ENCODE measurements at regions not wholly inside any gene's neighbourhood (a gene's known extent, or its start where the extent isn't known, plus 50 kb on each side); places are given as distances from the start of the nearest gene placed in this dataset.

DNA sequence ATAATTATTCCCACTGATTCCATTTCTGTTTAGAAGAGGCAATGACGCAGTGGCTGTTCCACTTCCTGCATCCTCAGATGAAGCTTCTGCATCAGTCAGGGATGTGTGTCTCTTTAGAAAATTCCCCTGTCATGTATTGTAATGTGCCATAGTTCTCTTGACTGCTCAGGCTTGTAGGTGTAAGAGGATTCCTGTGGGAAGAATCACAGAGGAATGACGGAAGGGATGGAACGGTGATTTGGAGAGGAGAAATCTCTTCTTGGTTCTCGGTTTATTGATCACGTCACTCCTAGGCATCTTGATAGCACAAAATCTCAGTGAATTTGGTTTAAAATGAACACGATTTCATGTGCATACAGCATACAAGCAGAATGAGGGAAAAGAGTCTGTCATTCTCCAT is 69.8 kb upstream of the PRKCQ start:
- no peaks in the 10 kb centered on the region for H3K79me2 ChIP-seq (ENCODE audit: insufficient read depth, low read length)
- no peaks in the 10 kb centered on the region for H3K9me3 ChIP-seq (ENCODE audit: low read depth, low read length)
- H4K20me1 ChIP-seq (ENCODE audit: insufficient read depth, low read length) = no peaks in the 10 kb centered on the region
- H2AFZ ChIP-seq (ENCODE audit: low read length) = no peak overlapping the region
- no peak overlapping the region for H3K27ac ChIP-seq (ENCODE audit: low read depth, low read length)
- DNase-seq (ENCODE audit: insufficient read length, low spot score, missing footprints) = no peak
- TF ChIP-seq, protein P1, sequence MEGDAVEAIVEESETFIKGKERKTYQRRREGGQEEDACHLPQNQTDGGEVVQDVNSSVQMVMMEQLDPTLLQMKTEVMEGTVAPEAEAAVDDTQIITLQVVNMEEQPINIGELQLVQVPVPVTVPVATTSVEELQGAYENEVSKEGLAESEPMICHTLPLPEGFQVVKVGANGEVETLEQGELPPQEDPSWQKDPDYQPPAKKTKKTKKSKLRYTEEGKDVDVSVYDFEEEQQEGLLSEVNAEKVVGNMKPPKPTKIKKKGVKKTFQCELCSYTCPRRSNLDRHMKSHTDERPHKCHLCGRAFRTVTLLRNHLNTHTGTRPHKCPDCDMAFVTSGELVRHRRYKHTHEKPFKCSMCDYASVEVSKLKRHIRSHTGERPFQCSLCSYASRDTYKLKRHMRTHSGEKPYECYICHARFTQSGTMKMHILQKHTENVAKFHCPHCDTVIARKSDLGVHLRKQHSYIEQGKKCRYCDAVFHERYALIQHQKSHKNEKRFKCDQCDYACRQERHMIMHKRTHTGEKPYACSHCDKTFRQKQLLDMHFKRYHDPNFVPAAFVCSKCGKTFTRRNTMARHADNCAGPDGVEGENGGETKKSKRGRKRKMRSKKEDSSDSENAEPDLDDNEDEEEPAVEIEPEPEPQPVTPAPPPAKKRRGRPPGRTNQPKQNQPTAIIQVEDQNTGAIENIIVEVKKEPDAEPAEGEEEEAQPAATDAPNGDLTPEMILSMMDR (IDR thresholded peaks at IDR 0.05; ENCODE audit: extremely low read depth, low read depth, low read length) = no peak
- H3K4me3 ChIP-seq (ENCODE audit: insufficient read depth, low read length) = no peak overlapping the region
- no peak overlapping the region for H3K4me2 ChIP-seq (ENCODE audit: insufficient read depth, low read length)
- no peaks in the 10 kb centered on the region for H3K27me3 ChIP-seq (ENCODE audit: insufficient read depth, low read length)
- H3K36me3 ChIP-seq (ENCODE audit: insufficient read depth, low read length) = no peaks in the 10 kb centered on the region
- H3K4me1 ChIP-seq (ENCODE audit: insufficient read depth, low read length) = no peaks in the 10 kb centered on the region

DNA sequence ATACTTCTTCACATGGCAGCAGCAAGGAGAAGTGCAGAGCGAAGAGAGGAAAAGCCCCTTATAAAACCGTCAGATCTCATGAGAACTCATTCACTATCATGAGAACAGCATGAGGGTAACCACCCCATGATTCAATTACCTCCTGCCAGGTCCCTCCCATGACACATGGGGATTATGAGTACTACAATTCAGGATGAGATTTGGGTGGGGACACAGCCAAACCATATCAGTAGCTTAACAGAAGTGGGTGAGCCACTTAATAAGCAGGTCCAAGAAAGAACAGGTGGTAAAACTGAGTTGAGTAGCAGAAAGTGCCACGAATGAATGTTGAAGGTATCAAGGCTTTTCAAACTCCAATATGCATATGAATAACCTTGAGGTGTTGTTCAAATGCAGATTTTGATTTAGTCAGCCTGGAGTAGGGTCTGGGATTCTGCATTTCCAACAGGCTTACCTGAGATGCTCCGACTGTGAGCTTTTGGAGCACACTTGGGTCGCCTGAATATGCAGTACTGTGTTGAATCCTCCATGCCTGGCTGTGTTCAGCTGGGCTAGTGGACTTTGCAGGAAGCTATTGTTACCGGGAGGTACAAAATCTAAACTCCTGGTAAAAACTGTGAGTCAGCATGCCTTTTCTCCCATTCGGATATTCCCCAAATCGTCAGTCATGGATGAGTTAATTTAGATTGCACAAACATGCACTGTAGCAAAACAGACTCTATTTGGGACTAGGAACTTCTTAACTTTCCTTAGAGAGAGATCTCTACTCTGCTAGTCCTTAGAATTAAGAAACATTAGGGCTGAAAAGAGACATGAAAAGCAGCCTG is 69.0 kb upstream of the PRKCQ start:
- Histone ChIP-seq H2AFZ (ENCODE audit: low read length) (no peak overlapping the region), H3K27ac (ENCODE audit: low read depth, low read length) (no peak overlapping the region), H4K20me1 (ENCODE audit: insufficient read depth, low read length) (no peaks in the 10 kb centered on the region), H3K27me3 (ENCODE audit: insufficient read depth, low read length) (no peaks in the 10 kb centered on the region), H3K4me3 (ENCODE audit: insufficient read depth, low read length) (no peak overlapping the region), H3K36me3 (ENCODE audit: insufficient read depth, low read length) (no peaks in the 10 kb centered on the region), H3K4me2 (ENCODE audit: insufficient read depth, low read length) (no peak overlapping the region), H3K79me2 (ENCODE audit: insufficient read depth, low read length) (no peaks in the 10 kb centered on the region), H3K9me3 (ENCODE audit: low read depth, low read length) (no peaks in the 10 kb centered on the region), H3K4me1 (ENCODE audit: insufficient read depth, low read length) (no peaks in the 10 kb centered on the region)
- TF ChIP-seq, protein P1 (IDR thresholded peaks at IDR 0.05; ENCODE audit: extremely low read depth, low read depth, low read length) = no peak
- no peak for DNase-seq (ENCODE audit: insufficient read length, low spot score, missing footprints)

DNA sequence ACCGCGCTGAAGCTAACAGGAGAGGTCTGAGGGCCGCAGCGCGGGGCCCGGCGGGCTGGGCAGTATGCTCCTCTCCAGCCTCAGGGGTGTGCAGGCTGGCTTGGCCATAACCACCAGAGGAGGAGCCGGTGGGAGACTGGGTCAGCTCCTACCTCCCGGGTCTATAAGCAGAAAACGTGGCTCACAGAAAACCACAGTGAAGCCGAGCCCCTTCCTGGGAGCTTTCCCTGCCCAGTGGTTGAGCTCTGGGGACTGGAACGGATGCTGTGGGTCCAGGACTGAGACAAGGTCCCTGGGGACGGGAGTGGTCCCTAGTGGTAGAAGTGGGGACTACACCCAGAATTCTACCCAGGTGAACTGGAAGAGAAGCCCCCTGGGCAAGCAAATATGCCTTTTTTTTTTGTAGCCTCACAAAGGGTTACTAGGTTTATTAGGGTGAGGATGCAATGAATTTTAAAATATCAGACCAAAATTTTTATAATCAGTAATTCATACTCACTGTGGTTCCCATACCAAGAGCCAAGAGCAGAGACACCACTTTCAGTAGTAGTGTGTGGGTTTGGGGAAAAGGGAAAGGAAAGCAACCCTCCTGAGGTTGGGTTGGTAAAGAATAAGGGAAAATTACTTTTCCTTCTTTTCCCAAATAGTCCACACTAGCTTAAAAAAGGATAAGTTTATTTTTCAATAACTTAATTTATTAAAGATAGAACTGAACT is 67.9 kb upstream of the PRKCQ start:
- Histone ChIP-seq H3K4me2 (ENCODE audit: insufficient read depth, low read length) (no peak overlapping the region), H3K79me2 (ENCODE audit: insufficient read depth, low read length) (no peaks in the 10 kb centered on the region), H2AFZ (ENCODE audit: low read length) (no peak overlapping the region), H3K36me3 (ENCODE audit: insufficient read depth, low read length) (no peaks in the 10 kb centered on the region), H3K4me1 (ENCODE audit: insufficient read depth, low read length) (no peaks in the 10 kb centered on the region), H4K20me1 (ENCODE audit: insufficient read depth, low read length) (no peaks in the 10 kb centered on the region), H3K27me3 (ENCODE audit: insufficient read depth, low read length) (no peaks in the 10 kb centered on the region), H3K4me3 (ENCODE audit: insufficient read depth, low read length) (no peak overlapping the region), H3K27ac (ENCODE audit: low read depth, low read length) (no peak overlapping the region), H3K9me3 (ENCODE audit: low read depth, low read length) (no peaks in the 10 kb centered on the region)
- TF ChIP-seq, protein P1 (IDR thresholded peaks at IDR 0.05; ENCODE audit: extremely low read depth, low read depth, low read length) = peak; percentile 30
- no peak for DNase-seq (ENCODE audit: insufficient read length, low spot score, missing footprints)

DNA sequence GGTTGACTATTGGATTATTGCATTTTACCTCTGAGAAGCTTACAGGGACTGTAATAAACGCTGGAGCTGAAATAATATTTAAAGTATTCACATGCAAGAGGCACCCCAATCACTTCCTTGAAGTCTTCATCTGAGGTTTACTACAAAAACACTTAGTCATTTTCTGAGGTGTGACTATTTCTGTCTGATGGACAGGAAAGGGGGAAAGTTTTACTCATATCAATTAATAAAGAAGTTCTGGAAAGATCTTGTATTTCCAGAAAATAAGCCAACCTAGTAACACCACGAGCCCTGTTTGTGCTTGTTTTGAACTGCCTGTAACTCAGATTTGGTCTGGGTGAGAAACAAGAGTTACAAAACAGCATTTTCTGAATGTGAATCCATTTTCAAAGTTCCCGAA is 63.9 kb upstream of the PRKCQ start:
- DNase-seq (ENCODE audit: insufficient read length, low spot score, missing footprints) = no peak
- Histone ChIP-seq H3K27ac (ENCODE audit: low read depth, low read length) (no peak overlapping the region), H3K27me3 (ENCODE audit: insufficient read depth, low read length) (no peaks in the 10 kb centered on the region), H3K4me3 (ENCODE audit: insufficient read depth, low read length) (no peak overlapping the region), H2AFZ (ENCODE audit: low read length) (no peak overlapping the region), H3K9me3 (ENCODE audit: low read depth, low read length) (no peaks in the 10 kb centered on the region), H4K20me1 (ENCODE audit: insufficient read depth, low read length) (no peaks in the 10 kb centered on the region), H3K4me1 (ENCODE audit: insufficient read depth, low read length) (no peaks in the 10 kb centered on the region), H3K79me2 (ENCODE audit: insufficient read depth, low read length) (no peaks in the 10 kb centered on the region), H3K4me2 (ENCODE audit: insufficient read depth, low read length) (no peak overlapping the region), H3K36me3 (ENCODE audit: insufficient read depth, low read length) (no peaks in the 10 kb centered on the region)
- TF ChIP-seq, protein P1 (IDR thresholded peaks at IDR 0.05; ENCODE audit: extremely low read depth, low read depth, low read length) = no peak

Measured in osteoblast (primary cell).